HL-60 (cell line): ENCODE measurements at regions not wholly inside any gene's neighbourhood (a gene's known extent, or its start where the extent isn't known, plus 50 kb on each side); places are given as distances from the start of the nearest gene placed in this dataset.

Source experiments
- REST ChIP-seq: IDR thresholded peaks from 2 replicates; pipeline ENCODE4 v1.6.1; 2012; ENCODE audit warnings: low read depth; ENCODE audit not compliant: insufficient replicate concordance
- TF ChIP-seq, protein P1 (sequence below): IDR thresholded peaks from one replicate; pipeline ENCODE4 v1.5.1; 2011; ENCODE audit warnings: low read length, control low read depth, inconsistent platforms; ENCODE audit not compliant: insufficient read depth

DNA sequence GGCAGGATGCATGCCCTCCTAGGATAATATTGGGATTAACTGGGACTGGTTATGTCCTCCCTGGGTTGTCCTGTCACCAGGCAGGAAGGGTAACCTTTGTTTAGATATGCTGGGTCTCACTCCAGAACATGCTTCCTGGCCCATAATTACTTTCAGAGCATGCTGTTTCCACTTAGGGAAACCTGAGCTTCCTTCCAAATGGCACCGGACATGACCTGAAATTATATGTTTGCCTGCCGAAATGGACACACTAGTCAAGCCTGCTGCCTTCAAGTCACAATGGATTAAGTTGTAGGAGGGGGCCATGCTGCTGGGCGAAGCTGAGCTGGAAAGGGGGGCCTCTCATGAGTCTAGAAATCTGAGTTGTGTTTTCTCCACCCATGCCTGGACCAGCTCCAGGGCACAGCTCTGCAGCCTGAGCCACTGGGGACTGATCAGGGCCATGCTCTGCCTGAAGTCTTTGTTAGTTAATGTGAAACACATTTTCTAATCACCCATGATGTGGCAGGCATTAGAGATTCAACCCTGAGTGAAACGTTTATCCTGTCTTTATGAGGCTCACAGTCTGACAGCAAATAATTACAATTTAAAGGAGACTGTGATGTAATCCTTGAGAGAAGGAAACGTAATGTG is 273.3 kb downstream of the TNS1 start:
- TF ChIP-seq REST, result no peak
- TF ChIP-seq, protein P1, sequence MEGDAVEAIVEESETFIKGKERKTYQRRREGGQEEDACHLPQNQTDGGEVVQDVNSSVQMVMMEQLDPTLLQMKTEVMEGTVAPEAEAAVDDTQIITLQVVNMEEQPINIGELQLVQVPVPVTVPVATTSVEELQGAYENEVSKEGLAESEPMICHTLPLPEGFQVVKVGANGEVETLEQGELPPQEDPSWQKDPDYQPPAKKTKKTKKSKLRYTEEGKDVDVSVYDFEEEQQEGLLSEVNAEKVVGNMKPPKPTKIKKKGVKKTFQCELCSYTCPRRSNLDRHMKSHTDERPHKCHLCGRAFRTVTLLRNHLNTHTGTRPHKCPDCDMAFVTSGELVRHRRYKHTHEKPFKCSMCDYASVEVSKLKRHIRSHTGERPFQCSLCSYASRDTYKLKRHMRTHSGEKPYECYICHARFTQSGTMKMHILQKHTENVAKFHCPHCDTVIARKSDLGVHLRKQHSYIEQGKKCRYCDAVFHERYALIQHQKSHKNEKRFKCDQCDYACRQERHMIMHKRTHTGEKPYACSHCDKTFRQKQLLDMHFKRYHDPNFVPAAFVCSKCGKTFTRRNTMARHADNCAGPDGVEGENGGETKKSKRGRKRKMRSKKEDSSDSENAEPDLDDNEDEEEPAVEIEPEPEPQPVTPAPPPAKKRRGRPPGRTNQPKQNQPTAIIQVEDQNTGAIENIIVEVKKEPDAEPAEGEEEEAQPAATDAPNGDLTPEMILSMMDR, result no peak
